NCI-H2196 treated with DMSO at 0.1 percent for 48 hours (cell line): ENCODE measurements at regions not wholly inside any gene's neighbourhood (a gene's known extent, or its start where the extent isn't known, plus 50 kb on each side); places are given as distances from the start of the nearest gene placed in this dataset.
"Not testable (repeated sequence)": the region's sequence is repeated elsewhere in the genome, so short reads cannot be mapped to it uniquely, and the experiment has no call there.

Experiments
- DNase-seq: peaks from one replicate; lab custom pipeline; 2025; ENCODE audit not compliant: unreplicated experiment; lab: John Stamatoyannopoulos, UW

- DNase-seq, result not testable (repeated sequence)
Observed at GRCh38 chr13:109257761-109258157, 528.6 kb downstream of the IRS2 start.
